WTC11 (cell line): ENCODE measurements at regions not wholly inside any gene's neighbourhood (a gene's known extent, or its start where the extent isn't known, plus 50 kb on each side); places are given as distances from the start of the nearest gene placed in this dataset.

ENCODE experiments used
- ATAC-seq: fragments of 200-7000 bp; cut with Tn5 transposase; 2 replicates; pipeline ENCODE4 v1.10.0; 2021; ENCODE audit warnings: mild to moderate bottlenecking, moderate library complexity
- CTCF ChIA-PET: fragments of 300-600 bp; sonication (Branson Sonifier 250); formaldehyde crosslinking; loops from one replicate; lab custom pipeline; 2021; ENCODE audit warnings: antibody characterized with exemption; lab: Charles Lee
- POLR2A ChIA-PET: fragments of 350-600 bp; sonication (Branson Sonifier 250); formaldehyde crosslinking; loops from one replicate; lab custom pipeline; 2021; ENCODE audit warnings: antibody characterized with exemption; lab: Charles Lee
- DNase-seq: peaks from one replicate; pipeline ENCODE4 v3.0.0; 2021; ENCODE audit warnings: low spot score
- H3K27ac Mint-ChIP-seq: 2 replicates; pipeline ENCODE4 v1.8.0; 2021; ENCODE audit warnings: mixed read lengths
- H3K27me3 Mint-ChIP-seq: 2 replicates; pipeline ENCODE4 v1.8.0; 2021; ENCODE audit warnings: low read depth, mild to moderate bottlenecking, moderate library complexity, mixed read lengths
- H3K36me3 Mint-ChIP-seq: 2 replicates; pipeline ENCODE4 v1.8.0; 2021; ENCODE audit warnings: mixed read lengths
- H3K4me1 Mint-ChIP-seq: 2 replicates; pipeline ENCODE4 v1.8.0; 2022; ENCODE audit warnings: mixed read lengths
- H3K4me3 Mint-ChIP-seq: 2 replicates; pipeline ENCODE4 v1.8.0; 2021; ENCODE audit warnings: mild to moderate bottlenecking, moderate library complexity, mixed read lengths
- H3K9me3 Mint-ChIP-seq: 2 replicates; pipeline ENCODE4 v1.8.0; 2021; ENCODE audit warnings: mixed read lengths
- CREM ChIP-seq: sonication (generic); formaldehyde crosslinking; IDR thresholded peaks from 2 replicates; pipeline ENCODE4 v1.8.1; 2022; ENCODE audit warnings: mild to moderate bottlenecking, missing genetic modification reagents, moderate library complexity
- ELF4 ChIP-seq: sonication (generic); formaldehyde crosslinking; IDR thresholded peaks from 2 replicates; pipeline ENCODE4 v1.8.1; 2022; ENCODE audit warnings: low read depth, mild to moderate bottlenecking, moderate library complexity, missing genetic modification reagents
- FOXJ3 ChIP-seq: sonication (generic); formaldehyde crosslinking; IDR thresholded peaks from 2 replicates; pipeline ENCODE4 v1.9.0; 2021; ENCODE audit warnings: missing genetic modification reagents, mild to moderate bottlenecking, borderline replicate concordance
- GRHL2 ChIP-seq: fragments of 250-450 bp; sonication (Bioruptor Pico); IDR thresholded peaks from 2 replicates; pipeline ENCODE4 v1.8.0; 2022; ENCODE audit warnings: mild to moderate bottlenecking, moderate library complexity; ENCODE audit not compliant: insufficient replicate concordance, severe bottlenecking
- IRF1 ChIP-seq: sonication (generic); formaldehyde crosslinking; IDR thresholded peaks from 2 replicates; pipeline ENCODE4 v1.8.0; 2023; ENCODE audit warnings: missing genetic modification reagents
- KAT7 ChIP-seq: sonication (generic); formaldehyde crosslinking; IDR thresholded peaks from 2 replicates; pipeline ENCODE4 v1.8.1; 2023; ENCODE audit warnings: missing genetic modification reagents, mild to moderate bottlenecking, borderline replicate concordance
- MLX ChIP-seq: sonication (generic); formaldehyde crosslinking; IDR thresholded peaks from 2 replicates; pipeline ENCODE4 v1.8.1; 2023; ENCODE audit warnings: mild to moderate bottlenecking, missing genetic modification reagents, moderate library complexity
- MXD4 ChIP-seq: fragments of 250-450 bp; sonication (Bioruptor Pico); IDR thresholded peaks from 2 replicates; pipeline ENCODE4 v1.8.0; 2021; ENCODE audit warnings: mild to moderate bottlenecking, moderate library complexity, borderline replicate concordance
- PRRX2 ChIP-seq: fragments of 250-450 bp; sonication (Bioruptor Pico); IDR thresholded peaks from 2 replicates; pipeline ENCODE4 v1.8.0; 2021; ENCODE audit warnings: mild to moderate bottlenecking
- RELA ChIP-seq: sonication (generic); formaldehyde crosslinking; IDR thresholded peaks from 2 replicates; pipeline ENCODE4 v1.8.1; 2022; ENCODE audit warnings: missing genetic modification reagents, mild to moderate bottlenecking, borderline replicate concordance
- STAT6 ChIP-seq: sonication (generic); formaldehyde crosslinking; conservative IDR thresholded peaks from 2 replicates; pipeline ENCODE4 v1.8.1; 2023; ENCODE audit warnings: mild to moderate bottlenecking, low read depth, missing genetic modification reagents, moderate library complexity
- TEAD4 ChIP-seq: sonication (generic); formaldehyde crosslinking; IDR thresholded peaks from 2 replicates; pipeline ENCODE4 v1.8.0; 2022; ENCODE audit warnings: mild to moderate bottlenecking, missing genetic modification reagents
- ZNF219 ChIP-seq: sonication (generic); formaldehyde crosslinking; IDR thresholded peaks from 2 replicates; pipeline ENCODE4 v1.8.0; 2023; ENCODE audit warnings: missing genetic modification reagents, mild to moderate bottlenecking, borderline replicate concordance
- ZNF232 ChIP-seq: sonication (generic); formaldehyde crosslinking; IDR thresholded peaks from 2 replicates; pipeline ENCODE4 v1.8.0; 2022; ENCODE audit warnings: mild to moderate bottlenecking, missing genetic modification reagents
- ZNF416 ChIP-seq: fragments of 250-450 bp; sonication (Bioruptor Pico); IDR thresholded peaks from 2 replicates; pipeline ENCODE4 v1.9.0; 2021; ENCODE audit warnings: mild to moderate bottlenecking, inconsistent platforms
- TF ChIP-seq, protein P1 (sequence below): sonication (generic); formaldehyde crosslinking; IDR thresholded peaks from 2 replicates; pipeline ENCODE4 v1.8.0; 2022; ENCODE audit warnings: mild to moderate bottlenecking, missing genetic modification reagents
- TF ChIP-seq, protein P2 (sequence below): sonication (generic); formaldehyde crosslinking; IDR thresholded peaks from 2 replicates; pipeline ENCODE4 v1.8.0; 2022; ENCODE audit warnings: mild to moderate bottlenecking, missing genetic modification reagents

DNA sequence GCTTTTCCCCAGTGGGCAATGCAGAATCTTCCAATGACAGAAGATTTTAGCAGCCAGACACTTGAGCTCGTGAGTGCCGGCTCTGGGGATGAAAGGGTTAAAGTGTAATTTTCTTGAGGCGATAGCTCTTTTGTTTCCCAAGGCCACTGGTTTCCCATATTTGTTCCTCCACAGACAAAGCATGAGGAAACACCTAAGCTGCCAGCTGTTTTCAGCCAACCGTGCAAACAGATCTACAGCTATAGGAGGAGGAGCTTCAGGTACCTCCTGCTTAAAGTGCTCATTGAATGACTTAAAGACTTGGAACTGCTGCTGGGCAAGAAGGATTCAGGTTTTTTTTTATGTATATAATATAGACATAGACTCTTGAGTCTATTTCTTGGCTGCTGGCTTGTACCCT, 1311.5 kb downstream of the TMEM121 start:
- Mint-ChIP-seq H3K4me3 (no peak overlapping the region), H3K9me3 (peaks cover 94% of the 10 kb centered on the region), H3K27me3 (no peaks in the 10 kb centered on the region; the same call in 1 of the 2 replicates), H3K27ac (no peak overlapping the region), H3K36me3 (peaks cover 83% of the 10 kb centered on the region), H3K4me1 (no peaks in the 10 kb centered on the region)
- ChIA-PET CTCF (no interaction called here), POLR2A (no interaction called here)
- ATAC-seq: no peak
- TF ChIP-seq PRRX2 (CRISPR knock-in tag) (no peak), IRF1 (CRISPR knock-in tag) (no peak)
- TF ChIP-seq, protein P1, sequence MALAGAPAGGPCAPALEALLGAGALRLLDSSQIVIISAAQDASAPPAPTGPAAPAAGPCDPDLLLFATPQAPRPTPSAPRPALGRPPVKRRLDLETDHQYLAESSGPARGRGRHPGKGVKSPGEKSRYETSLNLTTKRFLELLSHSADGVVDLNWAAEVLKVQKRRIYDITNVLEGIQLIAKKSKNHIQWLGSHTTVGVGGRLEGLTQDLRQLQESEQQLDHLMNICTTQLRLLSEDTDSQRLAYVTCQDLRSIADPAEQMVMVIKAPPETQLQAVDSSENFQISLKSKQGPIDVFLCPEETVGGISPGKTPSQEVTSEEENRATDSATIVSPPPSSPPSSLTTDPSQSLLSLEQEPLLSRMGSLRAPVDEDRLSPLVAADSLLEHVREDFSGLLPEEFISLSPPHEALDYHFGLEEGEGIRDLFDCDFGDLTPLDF (CRISPR knock-in tag): no peak
- no peak for DNase-seq

GRCh38 chr14:106838991-106839769, 1312.8 kb downstream of the TMEM121 start:
- DNase-seq (no peak), ATAC-seq (no peak)
- Mint-ChIP-seq H3K27me3 (peaks cover 6% of the 10 kb centered on the region; the same call in 1 of the 2 replicates), H3K36me3 (peaks cover 82% of the 10 kb centered on the region), H3K4me3 (no peak overlapping the region), H3K27ac (no peak overlapping the region), H3K4me1 (no peaks in the 10 kb centered on the region), H3K9me3 (peaks cover 94% of the 10 kb centered on the region)
- ChIA-PET POLR2A (no interaction called here), CTCF (no interaction called here)
- TF ChIP-seq CREM (no peak), TEAD4 (no peak), STAT6 (CRISPR knock-in tag) (no peak), GRHL2 (CRISPR knock-in tag) (no peak), FOXJ3 (no peak), ZNF232 (CRISPR knock-in tag) (no peak), MXD4 (no peak), ZNF416 (no peak), ZNF219 (CRISPR knock-in tag) (no peak), MLX (CRISPR knock-in tag) (no peak), KAT7 (CRISPR knock-in tag) (no peak), ELF4 (CRISPR knock-in tag) (no peak), PRRX2 (CRISPR knock-in tag) (no peak), RELA (CRISPR knock-in tag) (no peak)
- TF ChIP-seq, protein P2, sequence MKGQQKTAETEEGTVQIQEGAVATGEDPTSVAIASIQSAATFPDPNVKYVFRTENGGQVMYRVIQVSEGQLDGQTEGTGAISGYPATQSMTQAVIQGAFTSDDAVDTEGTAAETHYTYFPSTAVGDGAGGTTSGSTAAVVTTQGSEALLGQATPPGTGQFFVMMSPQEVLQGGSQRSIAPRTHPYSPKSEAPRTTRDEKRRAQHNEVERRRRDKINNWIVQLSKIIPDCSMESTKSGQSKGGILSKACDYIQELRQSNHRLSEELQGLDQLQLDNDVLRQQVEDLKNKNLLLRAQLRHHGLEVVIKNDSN (CRISPR knock-in tag): no peak
